Left lung (tissue), 4 donors: ENCODE measurements at regions not wholly inside any gene's neighbourhood (a gene's known extent, or its start where the extent isn't known, plus 50 kb on each side); places are given as distances from the start of the nearest gene placed in this dataset.

ENCODE experiments used
- ATAC-seq: fragments of 200-7000 bp; cut with Tn5 transposase; one replicate; pipeline ENCODE4 v1.9.1; 2020; ENCODE audit warnings: moderate library complexity
- DNase-seq, 4 donors: peaks; one replicate each; pipeline ENCODE4 v3.0.0-alpha.2; 2013 to 2020
- H3K27ac ChIP-seq, 2 donors: fragments of 200-600 bp; sonication (generic) in 1 of 2; one replicate each; pipeline versions ENCODE4 v1.5.0 to v1.8.0; 2020 to 2021
- H3K27me3 ChIP-seq, 2 donors: fragments of 200-600 bp; sonication (generic) in 1 of 2; one replicate each; pipeline versions ENCODE4 v1.5.0 to v1.8.0; 2020 to 2021
- H3K36me3 ChIP-seq, 2 donors: fragments of 200-600 bp; sonication (generic) in 1 of 2; one replicate each; pipeline versions ENCODE4 v1.5.0 to v1.8.0; 2020 to 2021
- H3K4me1 ChIP-seq, 2 donors: fragments of 200-600 bp; one replicate each; pipeline ENCODE4 v1.8.0; 2021
- H3K4me3 ChIP-seq, 2 donors: fragments of 200-600 bp; sonication (generic) in 1 of 2; one replicate each; pipeline versions ENCODE4 v1.5.0 to v1.8.0; 2020 to 2021; ENCODE audit warnings: mild to moderate bottlenecking in 1 of 2
- H3K9me3 ChIP-seq, 2 donors: fragments of 200-600 bp; sonication (generic) in 1 of 2; one replicate each; pipeline versions ENCODE4 v1.5.0 to v1.8.0; 2020 to 2021
- CTCF ChIP-seq, 2 donors: fragments of 200-600 bp; sonication (generic) in 1 of 2; IDR thresholded peaks; one replicate each; pipeline versions ENCODE4 v1.5.0 to v1.8.0; 2021; ENCODE audit warnings: antibody characterized with exemption in 2 of 2
- intact Hi-C, 2 donors: fragments of 100-400 bp; cut with DNase I; formaldehyde crosslinking; loops; one replicate each; pipeline versions ENCODE4 v1.11.2 to v1.14.2; 2022
- donor health status: DM: no; HTN: yes; CAD: no.
- donor health status: DM: no; HTN: no; CAD: no.

GRCh38 chr4:185878633-185879032 is 66.6 kb upstream of the SORBS2 start:
- intact Hi-C loops: no loop called here
- no peaks in the 10 kb centered on the region for H3K4me1 ChIP-seq
- no peak for TF ChIP-seq CTCF (IDR thresholded peaks at IDR 0.05)
- no peak overlapping the region for H3K4me3 ChIP-seq
- no peak overlapping the region for H3K27ac ChIP-seq
- ATAC-seq: no peak
- H3K9me3 ChIP-seq: no peaks in the 10 kb centered on the region
- H3K27me3 ChIP-seq: no peaks in the 10 kb centered on the region
- H3K36me3 ChIP-seq: no peaks in the 10 kb centered on the region
- DNase-seq: no peak

GRCh38 chr4:185879666-185880312 is 67.8 kb upstream of the SORBS2 start:
- Histone ChIP-seq H3K4me3 (no peak overlapping the region), H3K4me1 (no peaks in the 10 kb centered on the region), H3K27ac (no peak overlapping the region), H3K9me3 (no peaks in the 10 kb centered on the region), H3K27me3 (no peaks in the 10 kb centered on the region), H3K36me3 (no peaks in the 10 kb centered on the region)
- intact Hi-C loops: no loop called here
- TF ChIP-seq CTCF (IDR thresholded peaks at IDR 0.05): no peak
- ATAC-seq (peak; percentile 13), DNase-seq (no peak)

GRCh38 chr4:185880571-185880970 is 68.6 kb upstream of the SORBS2 start:
- no peak for TF ChIP-seq CTCF (IDR thresholded peaks at IDR 0.05)
- ATAC-seq (peak; percentile 98), DNase-seq (peak in 1 of 4 donors; percentile 39)
- H3K36me3 ChIP-seq: no peaks in the 10 kb centered on the region
- intact Hi-C loops: no loop called here
- H3K4me3 ChIP-seq: no peak overlapping the region
- no peaks in the 10 kb centered on the region for H3K9me3 ChIP-seq
- H3K27ac ChIP-seq: no peak overlapping the region
- no peaks in the 10 kb centered on the region for H3K27me3 ChIP-seq
- H3K4me1 ChIP-seq: no peaks in the 10 kb centered on the region

- no peak for TF ChIP-seq CTCF (IDR thresholded peaks at IDR 0.05)
- intact Hi-C loops: no loop called here
- no peaks in the 10 kb centered on the region for H3K36me3 ChIP-seq
- no peak overlapping the region for H3K27ac ChIP-seq
- ATAC-seq (no peak), DNase-seq (no peak)
- H3K9me3 ChIP-seq: no peaks in the 10 kb centered on the region
- H3K27me3 ChIP-seq: no peaks in the 10 kb centered on the region
- no peak overlapping the region for H3K4me3 ChIP-seq
- H3K4me1 ChIP-seq: no peaks in the 10 kb centered on the region
These were observed 69.4 kb upstream of the SORBS2 start for GRCh38 chr4:185881430-185881829.

GRCh38 chr4:185883591-185883990 is 71.6 kb upstream of the SORBS2 start:
- intact Hi-C loops: no loop called here
- no peak overlapping the region for H3K4me3 ChIP-seq
- H3K4me1 ChIP-seq: no peaks in the 10 kb centered on the region
- no peak for ATAC-seq
- TF ChIP-seq CTCF (IDR thresholded peaks at IDR 0.05): no peak
- DNase-seq: no peak
- no peaks in the 10 kb centered on the region for H3K36me3 ChIP-seq
- H3K27me3 ChIP-seq: no peaks in the 10 kb centered on the region
- peaks cover 0 to 4% of the 10 kb centered on the region in 2 donors for H3K9me3 ChIP-seq
- H3K27ac ChIP-seq: no peak overlapping the region
